B cell (primary cell): ENCODE measurements at regions not wholly inside any gene's neighbourhood (a gene's known extent, or its start where the extent isn't known, plus 50 kb on each side); places are given as distances from the start of the nearest gene placed in this dataset.

Experiments used
- CTCF ChIP-seq: fragments of 200-600 bp; IDR thresholded peaks from one replicate; pipeline ENCODE4 v1.8.0; 2022; ENCODE audit warnings: antibody characterized with exemption, mild to moderate bottlenecking
- EZH2 ChIP-seq: IDR thresholded peaks from 2 replicates; pipeline ENCODE4 v1.6.1; 2012; ENCODE audit warnings: borderline replicate concordance, low read depth, mild to moderate bottlenecking, moderate library complexity, low read length; ENCODE audit not compliant: insufficient read depth, poor library complexity, severe bottlenecking

- TF ChIP-seq EZH2 (no peak), CTCF (no peak)
Measured at GRCh38 chr13:100940658-100941057, 266.1 kb upstream of the TMTC4 start.
